ENCODE measurements at regions not wholly inside any gene's neighbourhood (a gene's known extent, or its start where the extent isn't known, plus 50 kb on each side); places are given as distances from the start of the nearest gene placed in this dataset.
"Not testable (repeated sequence)": the region's sequence is repeated elsewhere in the genome, so short reads cannot be mapped to it uniquely, and the experiment has no call there.

- TF ChIP-seq, protein P1, sequence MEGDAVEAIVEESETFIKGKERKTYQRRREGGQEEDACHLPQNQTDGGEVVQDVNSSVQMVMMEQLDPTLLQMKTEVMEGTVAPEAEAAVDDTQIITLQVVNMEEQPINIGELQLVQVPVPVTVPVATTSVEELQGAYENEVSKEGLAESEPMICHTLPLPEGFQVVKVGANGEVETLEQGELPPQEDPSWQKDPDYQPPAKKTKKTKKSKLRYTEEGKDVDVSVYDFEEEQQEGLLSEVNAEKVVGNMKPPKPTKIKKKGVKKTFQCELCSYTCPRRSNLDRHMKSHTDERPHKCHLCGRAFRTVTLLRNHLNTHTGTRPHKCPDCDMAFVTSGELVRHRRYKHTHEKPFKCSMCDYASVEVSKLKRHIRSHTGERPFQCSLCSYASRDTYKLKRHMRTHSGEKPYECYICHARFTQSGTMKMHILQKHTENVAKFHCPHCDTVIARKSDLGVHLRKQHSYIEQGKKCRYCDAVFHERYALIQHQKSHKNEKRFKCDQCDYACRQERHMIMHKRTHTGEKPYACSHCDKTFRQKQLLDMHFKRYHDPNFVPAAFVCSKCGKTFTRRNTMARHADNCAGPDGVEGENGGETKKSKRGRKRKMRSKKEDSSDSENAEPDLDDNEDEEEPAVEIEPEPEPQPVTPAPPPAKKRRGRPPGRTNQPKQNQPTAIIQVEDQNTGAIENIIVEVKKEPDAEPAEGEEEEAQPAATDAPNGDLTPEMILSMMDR (IDR thresholded peaks at IDR 0.05; ENCODE audit: low read depth, low read length): no peak
- Histone ChIP-seq H3K27ac (no peak overlapping the region), H3K27me3 (peaks cover 34% of the 10 kb centered on the region), H3K4me3 (no peak overlapping the region), H3K9me3 (ENCODE audit: low read depth) (no peaks in the 10 kb centered on the region), H3K4me1 (ENCODE audit: low read depth) (no peaks in the 10 kb centered on the region), H3K36me3 (no peaks in the 10 kb centered on the region)
- DNase-seq (ENCODE audit: low read depth in 1 of 2, low spot score in 1 of 2): no peak
Measured at GRCh38 chrX:122220644-122221373, 963.3 kb upstream of the GRIA3 start.

DNA sequence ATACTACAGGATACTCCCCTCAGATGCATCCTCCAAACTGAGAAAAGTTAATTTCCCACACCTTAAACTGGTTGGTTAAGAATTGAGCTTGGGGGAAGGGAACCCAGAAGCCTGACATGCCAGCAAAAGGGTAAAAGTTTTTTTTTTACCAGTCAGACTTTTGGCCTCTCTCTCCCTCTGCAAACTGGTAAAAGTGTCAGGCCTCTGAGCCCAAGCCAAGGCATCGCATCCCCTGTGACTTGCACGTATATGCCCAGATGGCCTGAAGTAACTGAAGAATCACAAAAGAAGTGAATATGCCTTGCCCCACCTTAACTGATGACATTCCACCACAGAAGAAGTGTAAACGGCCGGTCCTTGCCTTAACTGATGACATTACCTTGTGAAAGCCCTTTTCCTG, 962.3 kb upstream of the GRIA3 start:
- H3K9me3 ChIP-seq (ENCODE audit: low read depth); H3K36me3 ChIP-seq; H3K4me3 ChIP-seq; H3K27ac ChIP-seq; DNase-seq (ENCODE audit: low read depth in 1 of 2, low spot score in 1 of 2); H3K4me1 ChIP-seq (ENCODE audit: low read depth): not testable (repeated sequence)
- H3K27me3 ChIP-seq: peaks cover 34% of the 10 kb centered on the region

- H3K36me3 ChIP-seq; H3K4me1 ChIP-seq (ENCODE audit: low read depth); DNase-seq (ENCODE audit: low read depth in 1 of 2, low spot score in 1 of 2); H3K9me3 ChIP-seq (ENCODE audit: low read depth); H3K27ac ChIP-seq; H3K4me3 ChIP-seq: not testable (repeated sequence)
- peaks cover 34% of the 10 kb centered on the region for H3K27me3 ChIP-seq
Measured at GRCh38 chrX:122224137-122224536, 959.9 kb upstream of the GRIA3 start.

DNA sequence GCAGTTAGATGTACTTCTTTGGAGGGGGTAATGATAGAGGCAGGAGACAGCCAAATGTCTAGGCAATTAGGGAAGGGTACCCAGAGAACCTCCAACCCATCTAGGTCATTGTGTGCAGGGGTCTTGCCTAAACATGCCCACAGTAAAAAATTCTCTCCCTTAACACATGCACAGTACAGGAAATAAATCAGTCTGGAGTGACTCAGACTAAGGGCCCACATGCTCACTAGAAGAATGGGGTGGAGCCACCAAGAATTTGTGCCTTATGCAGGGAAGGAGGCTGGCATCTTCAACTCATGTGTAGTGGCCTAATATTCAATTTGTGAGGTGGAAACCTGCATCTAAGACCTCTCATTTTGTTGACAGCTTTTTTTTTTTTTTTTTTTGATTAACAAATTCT, 945.3 kb upstream of the GRIA3 start:
- H3K27ac ChIP-seq: no peak overlapping the region
- DNase-seq (ENCODE audit: low read depth in 1 of 2, low spot score in 1 of 2): no peak
- H3K36me3 ChIP-seq: no peaks in the 10 kb centered on the region

DNA sequence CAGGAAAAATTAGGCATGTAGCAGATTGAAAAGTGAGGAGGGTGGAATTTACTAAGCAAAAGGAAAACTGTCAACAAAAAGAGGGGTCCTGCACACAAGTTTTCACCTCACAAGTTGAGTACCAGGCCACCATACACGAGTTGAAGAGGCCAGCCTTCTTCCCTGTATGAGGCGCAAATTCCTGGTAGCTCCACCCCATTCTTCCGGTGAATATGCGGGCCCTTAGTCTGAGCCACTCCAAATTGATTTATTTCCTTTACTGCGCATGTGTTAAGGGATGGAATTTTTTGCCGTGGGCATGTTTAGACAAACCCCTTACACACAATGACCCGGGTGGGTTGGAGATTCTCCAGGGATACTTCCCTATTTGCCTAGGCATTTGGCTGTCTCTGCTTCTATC, 942.1 kb upstream of the GRIA3 start:
- Histone ChIP-seq H3K4me3 (no peak overlapping the region), H3K27ac (no peak overlapping the region), H3K27me3 (no peaks in the 10 kb centered on the region), H3K9me3 (ENCODE audit: low read depth) (no peaks in the 10 kb centered on the region), H3K36me3 (no peaks in the 10 kb centered on the region), H3K4me1 (ENCODE audit: low read depth) (no peaks in the 10 kb centered on the region)
- TF ChIP-seq, protein P1 (IDR thresholded peaks at IDR 0.05; ENCODE audit: low read depth, low read length): no peak
- DNase-seq (ENCODE audit: low read depth in 1 of 2, low spot score in 1 of 2): no peak

More for the DNA sequence above, 945.3 kb upstream of the GRIA3 start:
- H3K27me3 ChIP-seq: no peaks in the 10 kb centered on the region
- H3K4me1 ChIP-seq (ENCODE audit: low read depth): no peaks in the 10 kb centered on the region
- no peaks in the 10 kb centered on the region for H3K9me3 ChIP-seq (ENCODE audit: low read depth)
- TF ChIP-seq, protein P1 (IDR thresholded peaks at IDR 0.05; ENCODE audit: low read depth, low read length): no peak
- no peak overlapping the region for H3K4me3 ChIP-seq

DNA sequence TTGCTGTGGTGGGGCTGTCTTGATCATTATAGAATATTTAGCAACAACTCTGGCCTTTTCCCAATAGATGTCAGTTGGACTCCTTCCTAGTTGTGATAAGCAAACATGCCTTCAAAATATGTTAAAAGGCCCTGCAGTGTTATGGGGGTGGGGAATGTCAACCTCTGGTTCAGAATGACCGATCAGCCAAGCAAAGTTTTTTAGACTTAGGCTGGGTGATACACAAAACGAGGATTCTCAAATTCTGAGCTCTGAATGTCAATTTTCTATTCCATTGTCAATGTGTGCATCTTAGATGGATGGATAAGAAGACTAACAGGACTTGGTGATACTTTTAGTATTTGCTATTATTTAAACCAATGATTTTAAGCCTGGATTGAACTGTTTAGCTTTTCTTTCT, 940.0 kb upstream of the GRIA3 start:
- Histone ChIP-seq H3K9me3 (ENCODE audit: low read depth) (no peaks in the 10 kb centered on the region), H3K4me1 (ENCODE audit: low read depth) (no peaks in the 10 kb centered on the region), H3K4me3 (no peak overlapping the region), H3K36me3 (no peaks in the 10 kb centered on the region), H3K27me3 (no peaks in the 10 kb centered on the region), H3K27ac (no peak overlapping the region)
- DNase-seq (ENCODE audit: low read depth in 1 of 2, low spot score in 1 of 2): no peak
- TF ChIP-seq, protein P1 (IDR thresholded peaks at IDR 0.05; ENCODE audit: low read depth, low read length): no peak

All from cardiac muscle cell (in vitro differentiated cells and primary cell).